HEK293 (cell line): ENCODE measurements at regions not wholly inside any gene's neighbourhood (a gene's known extent, or its start where the extent isn't known, plus 50 kb on each side); places are given as distances from the start of the nearest gene placed in this dataset.

Source experiments
- BCL11A ChIP-seq: fragments of 450-650 bp; formaldehyde crosslinking; IDR thresholded peaks from 2 replicates; pipeline ENCODE4 v1.5.1; 2016; ENCODE audit warnings: low read depth, missing biosample characterization, missing genetic modification characterization
- EGR2 ChIP-seq: fragments of 450-650 bp; formaldehyde crosslinking; IDR thresholded peaks from 2 replicates; pipeline ENCODE4 v1.5.1; 2016; ENCODE audit warnings: low read depth, missing biosample characterization, missing genetic modification characterization
- GLIS1 ChIP-seq: fragments of 450-650 bp; formaldehyde crosslinking; IDR thresholded peaks from 2 replicates; pipeline ENCODE4 v1.5.1; 2016; ENCODE audit warnings: missing biosample characterization, missing genetic modification characterization
- HOXC10 ChIP-seq: sonication (generic); formaldehyde crosslinking; IDR thresholded peaks from 2 replicates; pipeline ENCODE4 v1.8.1; 2023; ENCODE audit warnings: mild to moderate bottlenecking, missing genetic modification reagents
- IKZF3 ChIP-seq: fragments of 450-650 bp; IDR thresholded peaks from 2 replicates; pipeline ENCODE4 v1.5.0; 2018; ENCODE audit warnings: missing biosample characterization, mild to moderate bottlenecking, missing genetic modification characterization, moderate library complexity
- WT1 ChIP-seq: fragments of 450-650 bp; formaldehyde crosslinking; IDR thresholded peaks from 2 replicates; pipeline ENCODE4 v1.5.1; 2016; ENCODE audit warnings: missing biosample characterization, missing genetic modification characterization
- ZBTB7A ChIP-seq: fragments of 450-650 bp; formaldehyde crosslinking; IDR thresholded peaks from 2 replicates; pipeline ENCODE4 v1.5.1; 2016; ENCODE audit warnings: low read depth, missing biosample characterization, missing genetic modification characterization
- ZNF157 ChIP-seq: fragments of 450-650 bp; formaldehyde crosslinking; IDR thresholded peaks from 2 replicates; pipeline ENCODE4 v1.5.1; 2016; ENCODE audit warnings: missing biosample characterization, missing genetic modification characterization
- ZNF16 ChIP-seq: fragments of 450-650 bp; formaldehyde crosslinking; IDR thresholded peaks from 2 replicates; pipeline ENCODE4 v1.5.1; 2016; ENCODE audit warnings: low read depth, missing biosample characterization, missing genetic modification characterization
- ZNF19 ChIP-seq: fragments of 450-650 bp; formaldehyde crosslinking; IDR thresholded peaks from 2 replicates; pipeline ENCODE4; 2016; ENCODE audit warnings: missing biosample characterization, missing genetic modification characterization, low read depth
- ZNF221 ChIP-seq: fragments of 450-650 bp; formaldehyde crosslinking; IDR thresholded peaks from 2 replicates; pipeline ENCODE4 v1.5.1; 2017; ENCODE audit warnings: missing biosample characterization, missing genetic modification characterization, borderline replicate concordance
- ZNF239 ChIP-seq: fragments of 450-650 bp; formaldehyde crosslinking; IDR thresholded peaks from 2 replicates; pipeline ENCODE4 v1.5.1; 2016; ENCODE audit warnings: missing biosample characterization, missing genetic modification characterization
- ZNF24 ChIP-seq: fragments of 450-650 bp; formaldehyde crosslinking; IDR thresholded peaks from 2 replicates; pipeline ENCODE4 v1.5.1; 2016; ENCODE audit warnings: missing biosample characterization, missing genetic modification characterization
- ZNF292 ChIP-seq: fragments of 450-650 bp; formaldehyde crosslinking; IDR thresholded peaks from 2 replicates; pipeline ENCODE4 v1.5.1; 2016; ENCODE audit warnings: low read depth, missing biosample characterization, missing genetic modification characterization, borderline replicate concordance
- ZNF350 ChIP-seq: fragments of 450-650 bp; formaldehyde crosslinking; IDR thresholded peaks from 2 replicates; pipeline ENCODE4 v1.5.0; 2017; ENCODE audit warnings: missing biosample characterization, mild to moderate bottlenecking, missing genetic modification characterization
- ZNF514 ChIP-seq: fragments of 450-650 bp; formaldehyde crosslinking; IDR thresholded peaks from 2 replicates; pipeline ENCODE4 v1.5.1; 2016; ENCODE audit warnings: missing biosample characterization, missing genetic modification characterization
- ZNF585B ChIP-seq: fragments of 450-650 bp; formaldehyde crosslinking; IDR thresholded peaks from 2 replicates; pipeline ENCODE4 v1.5.1; 2016; ENCODE audit warnings: missing biosample characterization, missing genetic modification characterization
- ZNF596 ChIP-seq: fragments of 450-650 bp; IDR thresholded peaks from 2 replicates; pipeline ENCODE4 v1.5.0; 2018; ENCODE audit warnings: missing biosample characterization, mild to moderate bottlenecking, missing genetic modification characterization, moderate library complexity
- ZNF639 ChIP-seq: fragments of 450-650 bp; formaldehyde crosslinking; IDR thresholded peaks from 2 replicates; pipeline ENCODE4 v1.5.1; 2016; ENCODE audit warnings: missing biosample characterization, missing genetic modification characterization
- ZNF664 ChIP-seq: fragments of 450-650 bp; formaldehyde crosslinking; IDR thresholded peaks from 2 replicates; pipeline ENCODE4 v1.5.1; 2016; ENCODE audit warnings: missing biosample characterization, missing genetic modification characterization
- ZSCAN16 ChIP-seq: fragments of 450-650 bp; formaldehyde crosslinking; IDR thresholded peaks from 2 replicates; pipeline ENCODE4 v1.5.1; 2016; ENCODE audit warnings: missing biosample characterization, missing genetic modification characterization
- TF ChIP-seq, protein P1 (sequence below): fragments of 450-650 bp; formaldehyde crosslinking; IDR thresholded peaks from 2 replicates; pipeline ENCODE4 v1.5.1; 2016; ENCODE audit warnings: missing biosample characterization, missing genetic modification characterization
- TF ChIP-seq, protein P2 (sequence below): fragments of 450-650 bp; formaldehyde crosslinking; IDR thresholded peaks from 2 replicates; pipeline ENCODE4 v1.5.1; 2016; ENCODE audit warnings: missing biosample characterization, missing genetic modification characterization
- TF ChIP-seq, protein P3 (sequence below): fragments of 450-650 bp; formaldehyde crosslinking; IDR thresholded peaks from 2 replicates; pipeline ENCODE4 v1.5.1; 2016; ENCODE audit warnings: missing biosample characterization, missing genetic modification characterization, borderline replicate concordance
- TF ChIP-seq, protein P4 (sequence below): fragments of 450-650 bp; formaldehyde crosslinking; IDR thresholded peaks from 2 replicates; pipeline ENCODE4 v1.5.1; 2017; ENCODE audit warnings: missing biosample characterization, missing genetic modification characterization
- TF ChIP-seq, protein P5 (sequence below): fragments of 450-650 bp; formaldehyde crosslinking; IDR thresholded peaks from 2 replicates; pipeline ENCODE4 v1.5.1; 2017; ENCODE audit warnings: missing biosample characterization, missing genetic modification characterization
- TF ChIP-seq, protein P6 (sequence below): fragments of 450-650 bp; formaldehyde crosslinking; conservative IDR thresholded peaks from 2 replicates; pipeline ENCODE4 v1.5.1; 2016; ENCODE audit warnings: low read depth, missing biosample characterization, missing genetic modification characterization

- TF ChIP-seq, protein P1, sequence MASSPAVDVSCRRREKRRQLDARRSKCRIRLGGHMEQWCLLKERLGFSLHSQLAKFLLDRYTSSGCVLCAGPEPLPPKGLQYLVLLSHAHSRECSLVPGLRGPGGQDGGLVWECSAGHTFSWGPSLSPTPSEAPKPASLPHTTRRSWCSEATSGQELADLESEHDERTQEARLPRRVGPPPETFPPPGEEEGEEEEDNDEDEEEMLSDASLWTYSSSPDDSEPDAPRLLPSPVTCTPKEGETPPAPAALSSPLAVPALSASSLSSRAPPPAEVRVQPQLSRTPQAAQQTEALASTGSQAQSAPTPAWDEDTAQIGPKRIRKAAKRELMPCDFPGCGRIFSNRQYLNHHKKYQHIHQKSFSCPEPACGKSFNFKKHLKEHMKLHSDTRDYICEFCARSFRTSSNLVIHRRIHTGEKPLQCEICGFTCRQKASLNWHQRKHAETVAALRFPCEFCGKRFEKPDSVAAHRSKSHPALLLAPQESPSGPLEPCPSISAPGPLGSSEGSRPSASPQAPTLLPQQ (tag by site-specific recombination), result 0 out of 2 replicates have a peak, but pooled peaks have one; percentile 47
- no peak for TF ChIP-seq HOXC10 (CRISPR knock-in tag)
- TF ChIP-seq, protein P2, sequence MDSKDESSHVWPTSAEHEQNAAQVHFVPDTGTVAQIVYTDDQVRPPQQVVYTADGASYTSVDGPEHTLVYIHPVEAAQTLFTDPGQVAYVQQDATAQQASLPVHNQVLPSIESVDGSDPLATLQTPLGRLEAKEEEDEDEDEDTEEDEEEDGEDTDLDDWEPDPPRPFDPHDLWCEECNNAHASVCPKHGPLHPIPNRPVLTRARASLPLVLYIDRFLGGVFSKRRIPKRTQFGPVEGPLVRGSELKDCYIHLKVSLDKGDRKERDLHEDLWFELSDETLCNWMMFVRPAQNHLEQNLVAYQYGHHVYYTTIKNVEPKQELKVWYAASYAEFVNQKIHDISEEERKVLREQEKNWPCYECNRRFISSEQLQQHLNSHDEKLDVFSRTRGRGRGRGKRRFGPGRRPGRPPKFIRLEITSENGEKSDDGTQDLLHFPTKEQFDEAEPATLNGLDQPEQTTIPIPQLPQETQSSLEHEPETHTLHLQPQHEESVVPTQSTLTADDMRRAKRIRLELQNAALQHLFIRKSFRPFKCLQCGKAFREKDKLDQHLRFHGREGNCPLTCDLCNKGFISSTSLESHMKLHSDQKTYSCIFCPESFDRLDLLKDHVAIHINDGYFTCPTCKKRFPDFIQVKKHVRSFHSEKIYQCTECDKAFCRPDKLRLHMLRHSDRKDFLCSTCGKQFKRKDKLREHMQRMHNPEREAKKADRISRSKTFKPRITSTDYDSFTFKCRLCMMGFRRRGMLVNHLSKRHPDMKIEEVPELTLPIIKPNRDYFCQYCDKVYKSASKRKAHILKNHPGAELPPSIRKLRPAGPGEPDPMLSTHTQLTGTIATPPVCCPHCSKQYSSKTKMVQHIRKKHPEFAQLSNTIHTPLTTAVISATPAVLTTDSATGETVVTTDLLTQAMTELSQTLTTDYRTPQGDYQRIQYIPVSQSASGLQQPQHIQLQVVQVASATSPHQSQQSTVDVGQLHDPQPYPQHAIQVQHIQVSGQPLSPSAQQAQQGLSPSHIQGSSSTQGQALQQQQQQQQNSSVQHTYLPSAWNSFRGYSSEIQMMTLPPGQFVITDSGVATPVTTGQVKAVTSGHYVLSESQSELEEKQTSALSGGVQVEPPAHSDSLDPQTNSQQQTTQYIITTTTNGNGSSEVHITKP (tag by site-specific recombination), result peak; percentile 67
- no peak for TF ChIP-seq ZNF16
- no peak for TF ChIP-seq IKZF3
- TF ChIP-seq ZNF292 (tag by site-specific recombination), result no peak
- peak; percentile 61; the same call in 1 of the 2 replicates for TF ChIP-seq BCL11A (tag by site-specific recombination)
- TF ChIP-seq, protein P3, sequence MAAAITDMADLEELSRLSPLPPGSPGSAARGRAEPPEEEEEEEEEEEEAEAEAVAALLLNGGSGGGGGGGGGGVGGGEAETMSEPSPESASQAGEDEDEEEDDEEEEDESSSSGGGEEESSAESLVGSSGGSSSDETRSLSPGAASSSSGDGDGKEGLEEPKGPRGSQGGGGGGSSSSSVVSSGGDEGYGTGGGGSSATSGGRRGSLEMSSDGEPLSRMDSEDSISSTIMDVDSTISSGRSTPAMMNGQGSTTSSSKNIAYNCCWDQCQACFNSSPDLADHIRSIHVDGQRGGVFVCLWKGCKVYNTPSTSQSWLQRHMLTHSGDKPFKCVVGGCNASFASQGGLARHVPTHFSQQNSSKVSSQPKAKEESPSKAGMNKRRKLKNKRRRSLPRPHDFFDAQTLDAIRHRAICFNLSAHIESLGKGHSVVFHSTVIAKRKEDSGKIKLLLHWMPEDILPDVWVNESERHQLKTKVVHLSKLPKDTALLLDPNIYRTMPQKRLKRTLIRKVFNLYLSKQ (tag by site-specific recombination), result no peak
- TF ChIP-seq, protein P4, sequence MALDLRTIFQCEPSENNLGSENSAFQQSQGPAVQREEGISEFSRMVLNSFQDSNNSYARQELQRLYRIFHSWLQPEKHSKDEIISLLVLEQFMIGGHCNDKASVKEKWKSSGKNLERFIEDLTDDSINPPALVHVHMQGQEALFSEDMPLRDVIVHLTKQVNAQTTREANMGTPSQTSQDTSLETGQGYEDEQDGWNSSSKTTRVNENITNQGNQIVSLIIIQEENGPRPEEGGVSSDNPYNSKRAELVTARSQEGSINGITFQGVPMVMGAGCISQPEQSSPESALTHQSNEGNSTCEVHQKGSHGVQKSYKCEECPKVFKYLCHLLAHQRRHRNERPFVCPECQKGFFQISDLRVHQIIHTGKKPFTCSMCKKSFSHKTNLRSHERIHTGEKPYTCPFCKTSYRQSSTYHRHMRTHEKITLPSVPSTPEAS (tag by site-specific recombination), result no peak
- no peak for TF ChIP-seq ZNF157 (tag by site-specific recombination)
- TF ChIP-seq GLIS1 (tag by site-specific recombination), result no peak; the same call in 1 of the 2 replicates
- peak; percentile 70; the same call in 1 of the 2 replicates for TF ChIP-seq ZNF639
- TF ChIP-seq, protein P5, sequence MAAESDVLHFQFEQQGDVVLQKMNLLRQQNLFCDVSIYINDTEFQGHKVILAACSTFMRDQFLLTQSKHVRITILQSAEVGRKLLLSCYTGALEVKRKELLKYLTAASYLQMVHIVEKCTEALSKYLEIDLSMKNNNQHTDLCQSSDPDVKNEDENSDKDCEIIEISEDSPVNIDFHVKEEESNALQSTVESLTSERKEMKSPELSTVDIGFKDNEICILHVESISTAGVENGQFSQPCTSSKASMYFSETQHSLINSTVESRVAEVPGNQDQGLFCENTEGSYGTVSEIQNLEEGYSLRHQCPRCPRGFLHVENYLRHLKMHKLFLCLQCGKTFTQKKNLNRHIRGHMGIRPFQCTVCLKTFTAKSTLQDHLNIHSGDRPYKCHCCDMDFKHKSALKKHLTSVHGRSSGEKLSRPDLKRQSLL (tag by site-specific recombination), result no peak
- TF ChIP-seq ZNF19 (tag by site-specific recombination), result no peak
- TF ChIP-seq ZNF350, result no peak
- TF ChIP-seq ZNF596 (tag by site-specific recombination), result no peak
- no peak for TF ChIP-seq ZNF664
- TF ChIP-seq ZNF24 (tag by site-specific recombination), result 0 out of 2 replicates have a peak, but pooled peaks have one; percentile 36
- TF ChIP-seq ZNF514, result no peak
- TF ChIP-seq, protein P6, sequence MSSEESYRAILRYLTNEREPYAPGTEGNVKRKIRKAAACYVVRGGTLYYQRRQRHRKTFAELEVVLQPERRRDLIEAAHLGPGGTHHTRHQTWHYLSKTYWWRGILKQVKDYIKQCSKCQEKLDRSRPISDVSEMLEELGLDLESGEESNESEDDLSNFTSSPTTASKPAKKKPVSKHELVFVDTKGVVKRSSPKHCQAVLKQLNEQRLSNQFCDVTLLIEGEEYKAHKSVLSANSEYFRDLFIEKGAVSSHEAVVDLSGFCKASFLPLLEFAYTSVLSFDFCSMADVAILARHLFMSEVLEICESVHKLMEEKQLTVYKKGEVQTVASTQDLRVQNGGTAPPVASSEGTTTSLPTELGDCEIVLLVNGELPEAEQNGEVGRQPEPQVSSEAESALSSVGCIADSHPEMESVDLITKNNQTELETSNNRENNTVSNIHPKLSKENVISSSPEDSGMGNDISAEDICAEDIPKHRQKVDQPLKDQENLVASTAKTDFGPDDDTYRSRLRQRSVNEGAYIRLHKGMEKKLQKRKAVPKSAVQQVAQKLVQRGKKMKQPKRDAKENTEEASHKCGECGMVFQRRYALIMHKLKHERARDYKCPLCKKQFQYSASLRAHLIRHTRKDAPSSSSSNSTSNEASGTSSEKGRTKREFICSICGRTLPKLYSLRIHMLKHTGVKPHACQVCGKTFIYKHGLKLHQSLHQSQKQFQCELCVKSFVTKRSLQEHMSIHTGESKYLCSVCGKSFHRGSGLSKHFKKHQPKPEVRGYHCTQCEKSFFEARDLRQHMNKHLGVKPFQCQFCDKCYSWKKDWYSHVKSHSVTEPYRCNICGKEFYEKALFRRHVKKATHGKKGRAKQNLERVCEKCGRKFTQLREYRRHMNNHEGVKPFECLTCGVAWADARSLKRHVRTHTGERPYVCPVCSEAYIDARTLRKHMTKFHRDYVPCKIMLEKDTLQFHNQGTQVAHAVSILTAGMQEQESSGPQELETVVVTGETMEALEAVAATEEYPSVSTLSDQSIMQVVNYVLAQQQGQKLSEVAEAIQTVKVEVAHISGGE (tag by site-specific recombination), result no peak
- no peak for TF ChIP-seq ZBTB7A (tag by site-specific recombination)
- TF ChIP-seq ZNF239 (tag by site-specific recombination), result no peak
- TF ChIP-seq ZNF585B (tag by site-specific recombination), result no peak
- TF ChIP-seq EGR2 (tag by site-specific recombination), result no peak
- no peak for TF ChIP-seq ZSCAN16 (tag by site-specific recombination)
- TF ChIP-seq WT1 (tag by site-specific recombination), result no peak
- TF ChIP-seq ZNF221 (tag by site-specific recombination), result no peak
Measured at GRCh38 chr1:168408884-168409283, 128.2 kb downstream of the TBX19 start (continued).
